ENCODE measurements at regions not wholly inside any gene's neighbourhood (a gene's known extent, or its start where the extent isn't known, plus 50 kb on each side); places are given as distances from the start of the nearest gene placed in this dataset.
"Not testable (repeated sequence)": the region's sequence is repeated elsewhere in the genome, so short reads cannot be mapped to it uniquely, and the experiment has no call there.

- DNase-seq (ENCODE audit: low read depth), result no peak
Measured at GRCh38 chr13:26483546-26483945, 73.9 kb upstream of the WASF3 start.

- DNase-seq (ENCODE audit: low read depth), result no peak
Measured at GRCh38 chr13:26484196-26484595, 73.3 kb upstream of the WASF3 start.

GRCh38 chr13:26485288-26485687, 72.2 kb upstream of the WASF3 start:
- no peak for DNase-seq (ENCODE audit: low read depth)

- DNase-seq (ENCODE audit: low read depth), result no peak
Measured at GRCh38 chr13:26485786-26486185, 71.7 kb upstream of the WASF3 start.

GRCh38 chr13:26486550-26486949, 70.9 kb upstream of the WASF3 start:
- DNase-seq (ENCODE audit: low read depth), result no peak

GRCh38 chr13:26487781-26488180, 69.7 kb upstream of the WASF3 start:
- DNase-seq (ENCODE audit: low read depth), result no peak

- DNase-seq (ENCODE audit: low read depth), result no peak
Measured at GRCh38 chr13:26488236-26489003, 69.1 kb upstream of the WASF3 start.

- not testable (repeated sequence) for DNase-seq (ENCODE audit: low read depth)
Measured at GRCh38 chr13:26492301-26492700, 65.2 kb upstream of the WASF3 start.

GRCh38 chr13:26494571-26495195, 62.8 kb upstream of the WASF3 start:
- no peak for DNase-seq (ENCODE audit: low read depth)

- no peak for DNase-seq (ENCODE audit: low read depth)
Measured at GRCh38 chr13:26495750-26496149, 61.7 kb upstream of the WASF3 start.

GRCh38 chr13:26497968-26498511, 59.4 kb upstream of the WASF3 start:
- DNase-seq (ENCODE audit: low read depth), result peak; percentile 69

- DNase-seq (ENCODE audit: low read depth), result peak; percentile 25
Measured at GRCh38 chr13:26498656-26499601, 58.6 kb upstream of the WASF3 start.

GRCh38 chr13:26500618-26501320, 56.7 kb upstream of the WASF3 start:
- peak; percentile 38 for DNase-seq (ENCODE audit: low read depth)

GRCh38 chr13:26501641-26502040, 55.8 kb upstream of the WASF3 start:
- no peak for DNase-seq (ENCODE audit: low read depth)

- peak; percentile 50 for DNase-seq (ENCODE audit: low read depth)
Measured at GRCh38 chr13:26502826-26503225, 54.7 kb upstream of the WASF3 start.

GRCh38 chr13:26503826-26504594, 53.5 kb upstream of the WASF3 start:
- DNase-seq (ENCODE audit: low read depth), result no peak
